ENCODE measurements at regions not wholly inside any gene's neighbourhood (a gene's known extent, or its start where the extent isn't known, plus 50 kb on each side); places are given as distances from the start of the nearest gene placed in this dataset.

DNA sequence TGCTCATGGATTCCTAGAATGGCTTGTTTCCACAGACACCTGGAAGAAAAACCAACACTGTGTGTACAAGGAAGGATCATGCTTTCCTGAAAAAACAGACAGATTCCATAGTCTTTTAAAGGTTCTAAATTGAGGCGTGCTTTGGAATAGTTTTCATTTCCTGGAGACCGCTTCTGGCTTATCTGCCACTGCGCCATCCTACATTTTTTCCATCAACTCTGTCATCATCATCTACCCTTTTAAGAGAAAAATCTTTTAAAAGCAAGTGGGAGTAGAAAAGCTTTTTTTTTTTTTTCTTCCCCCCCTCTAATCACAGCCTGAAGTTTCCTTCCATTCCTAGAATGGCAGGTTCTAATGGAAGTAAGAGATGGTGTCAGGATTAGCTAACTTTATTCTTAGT is 379.4 kb upstream of the C2CD4B start:
- DNase-seq (ENCODE audit: low read depth in 2 of 2): no peak

DNA sequence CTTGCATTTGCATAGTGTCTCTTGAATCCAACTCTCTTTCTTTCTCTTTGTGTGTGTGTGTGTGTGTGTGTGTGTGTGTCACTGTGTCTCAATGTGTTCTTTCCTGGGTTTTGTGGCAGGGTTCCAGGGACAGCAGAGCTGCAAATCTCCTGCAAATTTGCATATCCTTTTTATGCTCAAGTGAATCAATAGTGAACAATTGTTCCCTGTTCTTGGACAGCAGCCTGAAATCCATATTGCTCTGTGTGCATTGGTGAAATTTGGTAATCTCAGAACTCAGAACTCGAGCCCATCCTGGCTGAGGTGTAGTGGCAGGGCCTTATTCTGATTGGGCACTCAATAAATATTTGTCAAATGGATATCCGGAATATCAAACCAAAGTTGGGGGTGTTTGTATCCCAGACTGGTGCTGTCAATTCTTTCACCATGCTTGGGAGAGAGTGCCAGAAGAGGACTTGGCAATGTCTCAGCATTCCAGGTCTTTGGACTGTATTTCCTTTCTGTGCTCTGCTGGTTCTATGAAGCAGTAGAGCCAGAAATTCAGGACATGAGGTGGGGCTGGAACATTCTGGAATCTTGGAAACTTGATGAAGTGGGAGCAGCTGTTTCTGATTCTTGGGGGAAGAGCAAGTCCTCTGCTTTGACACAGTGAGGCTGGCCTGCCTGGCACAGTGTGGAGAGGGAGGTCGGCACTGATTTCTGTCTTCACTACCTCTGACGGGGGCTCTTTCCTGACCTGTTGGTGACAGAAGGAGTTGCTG is 380.6 kb upstream of the C2CD4B start:
- no peak for DNase-seq (ENCODE audit: low read depth in 2 of 2)

DNA sequence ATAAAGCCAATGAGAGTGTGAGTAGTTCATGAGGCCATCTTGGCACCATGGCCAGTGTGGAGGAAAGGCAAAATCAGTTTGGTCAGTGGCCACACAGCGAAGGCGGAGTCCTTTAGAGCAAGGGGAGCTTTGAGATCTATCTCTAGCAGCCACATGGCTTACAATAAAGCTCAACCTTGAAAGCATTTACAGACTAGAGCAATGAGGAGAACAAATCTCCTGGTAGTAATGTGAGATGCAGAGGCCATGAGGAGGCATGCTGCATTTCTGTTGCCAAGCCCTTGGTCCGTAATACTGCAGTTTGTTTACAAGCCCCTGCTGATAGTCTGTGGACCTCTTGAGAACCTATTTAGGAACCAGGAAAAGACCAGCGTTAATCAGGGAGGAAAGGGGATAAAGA is 381.5 kb upstream of the C2CD4B start:
- no peak for DNase-seq (ENCODE audit: low read depth in 2 of 2)

DNA sequence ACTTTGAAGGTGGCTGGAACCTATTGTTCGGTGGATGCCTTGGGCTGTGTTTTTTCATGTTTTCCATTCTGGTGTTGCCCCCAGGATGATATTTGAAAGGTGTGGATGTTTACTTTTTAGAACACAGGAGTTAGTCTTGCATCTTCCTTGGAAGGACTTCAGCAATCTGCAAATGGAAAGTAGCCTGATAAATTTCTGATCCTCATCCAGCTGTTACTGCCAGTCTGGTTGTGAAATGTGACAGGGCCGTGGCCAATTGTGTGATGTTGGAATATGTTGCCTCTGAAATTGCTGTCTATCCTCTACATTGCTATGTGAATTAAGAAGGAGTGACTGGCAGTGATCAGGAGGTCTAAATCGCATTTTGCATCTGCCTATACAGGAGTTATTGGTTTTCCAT is 382.5 kb upstream of the C2CD4B start:
- DNase-seq (ENCODE audit: low read depth in 2 of 2): no peak

DNA sequence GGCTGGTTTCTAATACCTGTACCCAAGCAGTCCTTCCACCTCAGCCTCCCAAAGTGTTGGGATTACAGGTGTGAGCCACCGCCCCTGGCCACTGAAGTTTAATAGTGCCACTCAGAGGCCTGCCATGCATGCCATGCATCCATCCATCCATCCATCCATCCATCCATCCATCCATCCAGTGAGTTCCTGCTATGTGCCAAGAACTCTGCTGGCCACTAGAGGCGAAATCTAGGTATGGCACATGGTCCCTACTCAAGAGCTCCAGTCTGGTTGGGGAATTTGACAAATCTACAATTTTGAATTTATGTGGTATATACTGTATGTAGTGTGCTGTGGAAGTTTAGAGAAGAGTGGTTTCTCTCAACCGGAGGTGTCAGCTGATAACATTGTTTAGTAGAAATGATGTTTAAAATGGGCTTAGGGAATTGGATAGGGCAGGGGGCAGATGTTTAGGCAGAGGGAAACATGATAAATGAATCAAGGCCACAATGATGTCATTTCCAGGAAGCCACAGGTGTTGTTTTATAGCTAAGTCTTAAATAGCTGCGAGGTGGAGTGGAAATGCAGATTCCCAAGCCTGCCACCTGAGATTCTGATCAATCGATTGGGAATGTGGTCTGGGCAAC is 384.4 kb upstream of the C2CD4B start:
- DNase-seq (ENCODE audit: low read depth in 2 of 2): no peak

DNA sequence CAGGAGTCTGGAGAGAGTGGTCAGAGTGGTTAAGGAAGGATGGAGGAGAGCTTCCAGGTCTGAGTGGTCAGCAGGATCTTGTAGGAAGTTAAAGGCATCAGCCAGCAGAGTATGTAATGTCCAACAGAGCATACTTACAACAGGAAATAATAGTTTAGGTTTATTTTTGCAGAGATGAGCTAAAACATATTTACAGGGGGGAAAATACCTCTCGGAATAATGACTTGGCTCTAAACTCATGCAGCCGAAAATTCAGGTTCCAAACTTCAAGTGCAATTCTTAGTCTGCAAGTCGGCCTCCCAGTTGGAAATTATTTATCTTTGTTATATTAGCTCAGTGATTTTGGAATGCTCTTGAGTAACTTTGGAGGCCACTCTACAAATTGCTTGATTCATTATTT is 385.0 kb upstream of the C2CD4B start:
- DNase-seq (ENCODE audit: low read depth in 2 of 2): no peak

DNA sequence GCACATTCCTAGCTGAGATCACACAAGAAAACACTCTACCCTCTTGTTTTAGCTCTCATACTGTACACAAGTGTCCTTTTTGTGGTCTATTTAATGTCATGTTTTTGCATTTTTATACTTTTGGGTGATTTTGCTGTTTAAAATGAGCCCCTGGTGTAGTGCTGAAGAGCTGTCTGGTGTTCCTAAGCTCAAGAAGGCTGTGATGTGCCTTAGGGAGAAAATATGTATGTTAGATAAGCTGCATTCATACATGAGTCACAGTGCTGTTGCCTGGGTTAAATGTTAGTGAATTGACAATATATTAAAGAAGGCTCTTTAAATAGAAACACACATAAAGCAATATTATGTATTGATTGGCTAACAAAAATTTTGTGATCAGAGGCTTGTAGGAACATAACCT is 387.4 kb upstream of the C2CD4B start:
- DNase-seq (ENCODE audit: low read depth in 2 of 2): no peak

DNA sequence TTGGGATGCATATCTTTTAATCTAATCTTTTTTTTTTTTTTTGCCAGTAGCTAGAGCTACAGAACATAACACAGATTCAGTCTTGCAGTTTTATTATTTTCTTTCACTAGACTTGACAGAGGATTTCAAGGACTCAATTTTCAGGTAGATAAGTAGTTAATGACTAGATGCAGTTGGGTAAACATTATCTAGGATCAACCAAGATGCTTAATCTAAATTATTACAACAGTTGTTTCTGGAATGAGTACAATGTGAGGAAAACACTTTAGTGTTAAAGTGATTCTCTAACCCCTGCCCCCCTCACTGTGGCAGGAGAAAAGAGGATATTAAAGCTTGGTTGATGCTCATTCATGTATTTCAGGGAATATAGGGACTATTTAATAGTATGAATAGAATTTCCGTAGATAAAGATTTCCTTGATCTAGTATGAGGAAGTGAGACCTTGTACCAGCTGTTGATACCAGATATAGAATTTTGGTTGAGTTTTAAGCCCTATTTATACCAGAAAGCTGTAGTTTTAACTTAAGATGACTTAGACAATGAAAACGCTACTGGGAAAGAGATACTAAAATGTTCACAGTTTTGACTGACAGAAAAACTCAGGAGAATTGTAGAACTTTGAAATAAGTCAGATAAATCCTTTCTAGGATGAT is 389.0 kb upstream of the C2CD4B start:
- no peak for DNase-seq (ENCODE audit: low read depth in 2 of 2)

DNA sequence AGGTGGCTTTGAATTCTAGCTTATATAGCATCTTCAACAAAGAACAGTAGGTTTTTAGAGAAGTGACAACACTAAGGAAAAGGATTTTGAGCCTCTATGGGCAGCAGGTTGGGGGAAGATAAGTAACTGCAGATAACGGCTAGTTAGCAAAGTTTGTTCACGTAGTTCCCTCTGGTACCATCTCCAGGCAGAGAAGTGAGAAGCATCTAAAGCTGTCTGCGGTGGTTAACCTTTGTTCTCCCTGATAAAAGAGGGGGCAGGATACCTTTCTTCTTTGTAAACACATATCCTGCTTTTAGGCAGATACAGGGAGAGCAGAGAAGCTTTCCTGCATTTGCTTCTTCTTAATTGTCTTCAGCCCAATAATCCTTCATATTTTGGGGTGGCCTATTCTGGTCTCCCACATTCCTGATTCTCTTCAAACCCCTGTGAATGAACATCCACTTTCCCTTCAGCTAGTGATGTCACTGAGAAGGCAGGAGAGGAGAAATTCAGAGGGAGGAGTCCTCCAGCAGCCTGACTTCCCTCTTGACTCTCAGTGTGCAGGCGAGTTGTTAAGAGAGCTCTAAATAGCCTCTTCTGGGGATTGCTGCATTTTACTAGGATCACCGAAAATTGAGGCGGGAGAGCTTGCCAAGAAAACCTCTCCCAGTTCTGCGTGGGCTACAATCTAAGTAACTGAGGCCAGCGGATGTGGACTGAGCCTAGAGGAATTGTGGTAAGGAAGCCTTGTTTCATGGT is 393.7 kb upstream of the C2CD4B start:
- no peak for DNase-seq (ENCODE audit: low read depth in 2 of 2)

DNA sequence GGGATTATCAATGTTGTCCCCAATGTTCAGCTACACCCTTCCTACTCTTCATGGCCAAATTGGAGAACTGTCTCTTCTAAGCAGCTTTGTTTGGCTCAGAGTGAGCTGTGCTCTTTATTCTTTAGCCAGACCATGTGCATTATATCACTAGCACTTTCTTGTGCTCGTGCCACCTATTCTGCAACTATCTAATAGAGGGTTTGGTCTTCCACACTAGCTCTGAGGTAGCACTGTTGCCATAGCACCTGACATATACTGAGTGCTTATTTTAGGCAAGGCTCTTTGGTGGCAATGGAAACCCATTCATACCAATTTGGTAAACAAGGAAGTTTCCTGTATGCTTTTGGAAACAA is 394.3 kb upstream of the C2CD4B start:
- DNase-seq (ENCODE audit: low read depth in 2 of 2): no peak

DNA sequence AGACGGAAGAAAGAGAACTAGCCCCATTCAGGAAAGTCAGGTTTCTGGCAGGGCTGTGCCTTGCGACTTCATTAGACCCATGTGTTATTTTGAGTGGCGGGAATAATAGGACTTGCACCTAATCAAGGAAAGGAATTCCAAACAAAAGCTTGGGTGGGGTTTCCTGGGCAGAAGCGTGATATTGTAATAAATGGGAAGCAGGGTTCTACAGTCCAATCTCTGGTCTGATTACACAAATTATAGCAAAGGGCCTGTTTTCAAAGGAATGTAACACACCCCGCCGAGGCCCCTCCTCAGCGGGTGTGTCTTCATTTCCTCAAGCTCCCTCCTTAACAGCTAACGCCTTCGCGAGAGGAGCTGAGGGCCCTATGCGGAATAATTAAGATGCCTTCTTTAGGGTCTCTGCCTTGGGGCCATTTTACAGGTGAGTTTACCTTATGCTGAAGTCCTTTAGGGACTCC is 396.0 kb upstream of the C2CD4B start:
- no peak for DNase-seq (ENCODE audit: low read depth in 2 of 2)

DNA sequence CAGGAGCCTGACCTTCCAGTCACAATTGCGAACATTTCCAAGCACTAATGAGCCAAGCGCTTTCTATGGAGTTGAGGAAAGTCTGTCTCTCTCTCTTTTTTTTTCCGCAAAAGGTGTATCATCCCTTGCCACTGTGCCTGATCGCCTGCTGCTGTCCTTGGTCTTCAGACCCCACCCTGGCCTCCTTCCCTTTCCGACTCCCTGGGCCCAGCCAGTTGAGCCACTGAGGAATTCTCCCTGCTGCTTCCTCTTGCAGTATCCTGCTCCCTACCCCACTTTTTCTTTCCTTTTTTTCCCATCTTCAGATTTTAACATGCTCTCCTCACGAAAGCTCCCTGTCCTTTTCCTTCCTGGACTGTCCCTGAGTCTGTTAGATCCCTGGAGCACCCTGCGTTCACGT is 396.5 kb upstream of the C2CD4B start:
- no peak for DNase-seq (ENCODE audit: low read depth in 2 of 2)

DNA sequence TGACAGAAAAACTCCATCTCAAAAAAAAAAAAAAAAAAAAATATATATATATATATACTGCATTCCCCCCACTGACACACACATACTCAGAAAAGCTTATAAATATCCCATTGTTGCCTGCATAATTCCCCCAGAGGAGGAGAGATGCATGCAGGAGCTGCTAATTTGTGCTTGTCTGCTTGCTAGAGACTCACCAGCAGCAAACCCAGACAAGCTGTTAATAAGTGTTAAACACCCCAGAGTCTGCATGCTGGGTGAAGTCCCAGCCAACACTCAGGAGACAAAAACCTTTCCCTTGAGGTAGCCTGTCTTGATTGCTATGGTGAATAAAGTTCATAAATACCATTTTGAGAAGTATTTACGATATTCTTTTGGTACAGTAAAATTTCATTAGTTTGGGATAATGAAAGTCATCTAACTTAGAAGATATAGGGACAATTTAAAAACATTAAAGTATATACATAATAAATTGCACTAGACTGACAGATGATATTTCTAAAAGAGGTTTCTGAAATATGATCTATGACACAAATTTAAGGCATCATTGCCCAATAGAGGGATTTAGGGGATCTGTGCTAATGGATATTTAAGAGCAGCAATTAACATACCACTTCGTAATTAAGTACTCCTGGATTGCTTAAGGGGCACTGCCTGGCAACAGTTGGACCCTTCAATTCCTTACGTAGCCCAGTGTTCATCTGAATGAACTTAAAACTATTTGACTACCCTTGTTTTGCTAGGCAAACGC is 400.0 kb upstream of the C2CD4B start:
- DNase-seq (ENCODE audit: low read depth in 2 of 2): no peak

DNA sequence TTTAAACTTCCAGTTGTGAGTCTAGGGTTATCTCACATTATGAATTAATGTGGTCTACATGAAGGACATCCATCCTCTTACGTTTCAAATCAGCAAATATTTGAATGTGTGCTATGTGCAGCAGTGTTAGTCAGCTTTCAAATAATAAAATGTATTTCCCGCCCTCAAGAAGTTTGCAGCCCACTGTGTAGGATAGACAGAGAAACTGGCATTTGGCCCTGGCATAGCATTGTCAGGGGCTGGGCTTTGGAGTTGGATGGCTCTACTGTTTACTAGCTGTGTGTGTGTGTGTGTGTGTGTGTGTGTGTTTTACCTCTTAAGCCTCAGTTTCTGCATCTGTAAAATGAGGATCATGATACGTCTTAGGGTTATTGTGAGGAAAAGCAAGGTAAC is 400.5 kb upstream of the C2CD4B start:
- no peak for DNase-seq (ENCODE audit: low read depth in 2 of 2)

DNA sequence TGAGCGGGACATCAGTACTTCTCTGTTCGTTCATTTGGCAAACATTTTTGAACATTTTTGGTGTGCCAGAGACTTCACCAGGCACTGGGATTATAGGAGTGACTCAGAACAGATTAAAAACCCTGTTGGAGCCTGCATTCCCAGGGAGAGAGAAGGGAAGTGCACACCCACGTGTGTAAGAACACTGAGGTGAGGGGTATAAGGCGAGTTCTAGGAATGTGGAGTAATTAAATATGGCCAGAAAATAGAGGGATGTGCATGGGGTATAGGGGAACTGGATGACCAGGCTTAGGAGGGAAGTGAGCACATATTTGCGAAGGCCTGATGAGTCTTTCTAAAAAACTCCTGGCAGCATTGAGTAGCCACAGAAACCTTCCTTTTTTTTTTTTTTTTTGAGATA is 401.2 kb upstream of the C2CD4B start:
- no peak for DNase-seq (ENCODE audit: low read depth in 2 of 2)

DNA sequence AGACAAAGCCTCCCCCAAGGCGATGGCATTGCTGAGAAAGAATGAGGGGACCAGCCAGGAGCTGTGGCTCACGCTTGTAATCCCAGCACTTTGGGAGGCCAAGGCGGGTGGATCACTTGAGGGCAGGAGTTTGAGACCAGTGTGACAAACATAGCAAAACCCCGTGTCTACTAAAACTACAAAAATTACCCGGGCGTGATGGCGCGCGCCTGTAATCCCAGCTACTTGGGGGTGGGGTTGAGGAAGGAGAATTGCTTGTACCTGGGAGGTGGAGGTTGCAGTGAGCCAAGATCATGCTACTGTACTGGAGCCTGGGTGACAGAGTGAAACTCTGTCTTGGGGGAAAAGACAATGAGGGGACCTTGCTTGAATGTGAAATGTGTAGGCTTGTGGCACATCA is 402.4 kb upstream of the C2CD4B start:
- no peak for DNase-seq (ENCODE audit: low read depth in 2 of 2)

DNA sequence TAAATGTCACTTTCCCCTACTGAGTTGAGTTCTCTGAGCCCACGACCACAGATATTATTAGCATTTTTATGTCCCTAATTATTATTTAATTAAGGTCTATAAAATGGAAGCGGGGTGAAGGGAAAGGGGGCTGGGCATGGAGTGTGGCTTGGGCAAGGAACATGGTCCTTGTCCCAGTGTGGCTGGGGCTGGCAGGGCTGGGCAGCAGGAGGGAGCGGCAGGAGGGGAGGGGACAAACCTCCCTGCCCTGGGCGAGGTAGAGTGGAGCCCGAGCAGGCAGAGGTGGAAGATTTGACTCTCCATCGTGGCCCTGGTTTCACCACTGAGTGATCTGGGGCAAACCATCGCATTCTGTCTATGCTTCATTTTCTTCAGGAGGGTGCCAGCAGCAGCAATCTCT is 402.9 kb upstream of the C2CD4B start:
- DNase-seq (ENCODE audit: low read depth in 2 of 2): no peak

DNA sequence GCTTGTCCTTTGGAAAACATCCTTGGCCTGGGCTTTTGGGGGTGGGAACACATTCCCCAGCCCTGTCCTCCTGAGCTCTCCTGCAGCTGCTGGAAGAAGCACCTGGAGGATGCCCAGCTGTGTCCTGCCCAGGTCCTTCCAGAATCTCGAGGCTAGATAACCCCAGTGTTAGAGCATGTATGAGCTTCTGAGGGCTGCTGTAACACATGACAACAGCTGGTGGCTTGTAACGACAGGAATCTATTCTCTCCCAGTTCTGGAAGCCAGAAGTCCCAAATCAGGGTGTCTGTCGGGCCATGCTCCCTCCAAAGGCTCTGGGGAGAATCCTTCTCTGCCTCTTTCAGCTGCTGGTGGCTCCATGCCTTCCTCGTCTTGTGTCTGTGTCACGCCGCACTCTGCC is 403.6 kb upstream of the C2CD4B start:
- no peak for DNase-seq (ENCODE audit: low read depth in 2 of 2)

DNA sequence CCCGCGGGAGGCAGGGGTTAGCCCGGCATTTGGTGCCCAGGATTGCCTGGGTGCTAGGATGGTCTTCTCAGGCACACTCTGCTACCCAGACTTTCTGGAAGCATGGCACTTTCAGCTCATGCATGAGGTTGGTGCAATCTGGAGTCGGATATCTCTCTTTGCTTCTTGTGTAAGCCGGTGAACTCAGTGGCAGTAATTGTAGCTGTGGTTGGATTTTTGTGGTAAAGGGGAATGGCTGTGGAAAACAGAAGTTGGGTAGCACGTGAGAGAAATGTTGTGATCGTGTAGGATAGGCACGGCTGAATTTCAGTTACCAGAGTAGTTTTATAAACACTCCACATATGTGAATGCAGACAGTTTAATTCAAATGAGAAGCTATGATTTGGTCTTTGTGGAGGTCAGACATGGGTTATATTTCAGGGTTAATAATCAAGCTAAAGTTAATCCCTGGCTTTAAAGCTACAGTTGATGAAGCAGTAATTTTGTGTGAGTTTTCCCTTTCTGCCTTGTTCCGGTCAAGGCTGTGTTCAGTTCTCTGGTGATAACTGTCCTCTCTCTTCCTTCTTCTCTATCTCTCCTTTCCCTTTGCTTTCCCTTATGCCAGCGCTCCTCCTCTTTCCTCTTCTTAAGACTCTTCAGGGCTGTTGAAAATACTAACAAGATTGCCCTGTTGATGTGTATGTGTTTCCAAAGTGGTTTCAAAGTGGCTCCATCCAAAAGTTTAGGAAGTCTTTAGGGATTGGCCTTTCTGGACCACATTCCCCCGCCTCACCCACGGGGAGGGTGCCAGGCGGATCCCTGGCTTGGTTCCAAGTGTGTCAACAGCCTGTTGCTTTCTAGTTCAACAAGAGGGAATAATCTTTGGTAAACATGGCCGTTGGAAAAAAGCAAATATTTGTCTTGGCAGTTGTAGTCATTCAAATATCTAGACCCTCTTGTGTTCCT is 404.6 kb upstream of the C2CD4B start:
- no peak for DNase-seq (ENCODE audit: low read depth in 2 of 2)

DNA sequence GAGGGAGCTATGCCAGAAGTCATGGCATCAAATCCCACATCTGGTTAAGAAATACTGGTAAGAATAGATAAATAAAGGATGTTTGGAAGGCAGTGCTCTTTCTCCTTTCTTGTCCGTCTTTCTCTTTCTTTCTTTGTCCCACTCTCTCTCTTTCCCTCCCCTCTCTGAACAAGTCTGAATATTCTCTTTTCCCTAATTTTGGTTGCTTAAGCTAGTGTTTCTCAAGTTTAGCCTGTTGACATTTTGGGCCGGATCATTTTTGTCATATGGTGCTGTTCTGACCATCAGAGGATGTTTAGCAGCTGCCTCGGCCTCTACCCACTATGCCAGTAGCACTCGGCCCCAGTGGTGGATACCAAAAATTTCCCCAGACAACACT is 405.3 kb upstream of the C2CD4B start:
- no peak for DNase-seq (ENCODE audit: low read depth in 2 of 2)

DNA sequence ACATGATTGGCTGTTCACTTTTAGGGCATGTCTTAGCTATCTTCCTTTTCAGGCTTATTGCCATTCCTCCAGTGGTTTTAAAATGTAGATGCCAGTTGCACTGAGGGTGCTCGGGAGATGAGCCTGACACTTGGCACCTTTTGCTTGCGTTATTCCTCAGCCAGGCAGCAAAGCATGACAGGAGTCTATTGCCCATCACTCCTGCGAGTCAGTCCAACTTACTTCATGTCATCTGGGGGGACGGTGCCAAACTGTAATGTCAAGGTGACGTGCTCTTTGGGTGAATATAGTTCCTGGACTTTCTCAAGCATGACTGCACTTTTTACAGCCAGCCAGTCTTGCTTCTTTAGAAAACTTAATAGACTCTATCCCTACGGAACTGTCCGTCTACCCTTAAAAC is 406.0 kb upstream of the C2CD4B start:
- no peak for DNase-seq (ENCODE audit: low read depth in 2 of 2)
